GM23338 (cell line): ENCODE measurements at regions not wholly inside any gene's neighbourhood (a gene's known extent, or its start where the extent isn't known, plus 50 kb on each side); places are given as distances from the start of the nearest gene placed in this dataset.

Experiments
- ATAC-seq: fragments of 200-7000 bp; cut with Tn5 transposase; 3 replicates; pipeline ENCODE4 v1.9.1; 2020
- DNase-seq: peaks from one replicate; pipeline ENCODE4 v3.0.0-alpha.2; 2015; ENCODE audit warnings: low spot score
- H2AFZ ChIP-seq: fragments of 200-600 bp; sonication (generic); 2 replicates; pipeline ENCODE4 v1.8.0; 2016; ENCODE audit warnings: antibody characterized with exemption, mild to moderate bottlenecking, moderate library complexity
- H3F3A ChIP-seq: fragments of 200-600 bp; sonication (generic); replicated peaks from 2 replicates; pipeline ENCODE4 v1.8.0; 2017; ENCODE audit warnings: antibody characterized with exemption, mixed run types, low read depth
- H3K27ac ChIP-seq: fragments of 200-600 bp; sonication (generic); 2 replicates; pipeline ENCODE4 v1.6.1; 2016; ENCODE audit warnings: low read depth
- H3K27me3 ChIP-seq: fragments of 200-600 bp; sonication (generic); 2 replicates; pipeline ENCODE4 v1.8.0; 2016; ENCODE audit warnings: mild to moderate bottlenecking, mixed run types, moderate library complexity; ENCODE audit not compliant: insufficient read depth
- H3K36me3 ChIP-seq: fragments of 200-600 bp; sonication (generic); 2 replicates; pipeline ENCODE4 v1.8.0; 2016; ENCODE audit warnings: mild to moderate bottlenecking; ENCODE audit not compliant: insufficient read depth
- H3K4me1 ChIP-seq: fragments of 200-600 bp; sonication (generic); 2 replicates; pipeline ENCODE4 v1.8.0; 2016; ENCODE audit warnings: mild to moderate bottlenecking, moderate library complexity; ENCODE audit not compliant: insufficient read depth
- H3K4me2 ChIP-seq: fragments of 200-600 bp; sonication (generic); 2 replicates; pipeline ENCODE4 v1.7.1; 2017; ENCODE audit warnings: mixed run types
- H3K4me3 ChIP-seq: fragments of 200-600 bp; sonication (generic); 2 replicates; pipeline ENCODE4 v1.6.1; 2016; ENCODE audit warnings: mixed run types
- H3K79me2 ChIP-seq: fragments of 200-600 bp; sonication (generic); replicated peaks from 2 replicates; pipeline ENCODE4 v1.8.0; 2017; ENCODE audit warnings: mild to moderate bottlenecking; ENCODE audit not compliant: insufficient read depth
- H3K9me2 ChIP-seq: fragments of 200-600 bp; sonication (generic); 2 replicates; pipeline ENCODE4 v1.8.0; 2017; ENCODE audit not compliant: insufficient read depth
- H4K20me1 ChIP-seq: fragments of 200-600 bp; sonication (generic); replicated peaks from 2 replicates; pipeline ENCODE4 v1.8.0; 2017; ENCODE audit warnings: mild to moderate bottlenecking; ENCODE audit not compliant: insufficient read depth
- H3K27ac Mint-ChIP-seq: 2 replicates; pipeline ENCODE4 v1.8.0; 2020; ENCODE audit warnings: inconsistent platforms, mild to moderate bottlenecking, moderate library complexity, mixed read lengths
- H3K27me3 Mint-ChIP-seq: 3 replicates; pipeline ENCODE4 v1.8.0; 2022; ENCODE audit warnings: low read depth, mild to moderate bottlenecking, moderate library complexity, mixed read lengths, inconsistent platforms; ENCODE audit not compliant: insufficient read depth, poor library complexity
- H3K36me3 Mint-ChIP-seq: 3 replicates; pipeline ENCODE4 v1.8.0; 2021; ENCODE audit warnings: low read depth, mild to moderate bottlenecking, inconsistent platforms, moderate library complexity, mixed read lengths
- H3K4me1 Mint-ChIP-seq: 3 replicates; pipeline ENCODE4 v1.8.0; 2020; ENCODE audit warnings: mild to moderate bottlenecking, inconsistent platforms, mixed read lengths
- H3K4me3 Mint-ChIP-seq: 3 replicates; pipeline ENCODE4 v1.8.0; 2021; ENCODE audit warnings: moderate library complexity, mild to moderate bottlenecking, inconsistent platforms, mixed read lengths
- H3K9me3 Mint-ChIP-seq: 3 replicates; pipeline ENCODE4 v1.8.0; 2020; ENCODE audit warnings: moderate library complexity, mild to moderate bottlenecking, inconsistent platforms, mixed read lengths
- CREB1 ChIP-seq: fragments of 250-450 bp; sonication (Bioruptor Pico); IDR thresholded peaks from 2 replicates; pipeline ENCODE4 v1.5.0; 2020; ENCODE audit warnings: low read depth, mild to moderate bottlenecking, moderate library complexity
- EZH2 ChIP-seq: fragments of 200-600 bp; sonication (generic); IDR thresholded peaks from one replicate; pipeline ENCODE4 v1.8.0; 2017; ENCODE audit warnings: antibody characterized with exemption, mild to moderate bottlenecking, low read depth; ENCODE audit not compliant: unreplicated experiment
- EZH2phosphoT487 ChIP-seq: fragments of 200-600 bp; sonication (generic); IDR thresholded peaks from one replicate; pipeline ENCODE4 v1.8.1; 2018; ENCODE audit warnings: antibody characterized with exemption; ENCODE audit not compliant: unreplicated experiment
- JUNB ChIP-seq: IDR thresholded peaks from one replicate; pipeline ENCODE4 v1.6.1; 2016; ENCODE audit warnings: antibody characterized with exemption; ENCODE audit not compliant: unreplicated experiment
- NANOG ChIP-seq: IDR thresholded peaks from 2 replicates; pipeline ENCODE4 v1.6.1; 2016; ENCODE audit warnings: antibody characterized with exemption, borderline replicate concordance
- POLR2AphosphoS5 ChIP-seq: IDR thresholded peaks from 2 replicates; pipeline ENCODE4 v1.6.1; 2016; ENCODE audit warnings: antibody characterized with exemption, low read depth
- STAT1 ChIP-seq: IDR thresholded peaks from one replicate; pipeline ENCODE4 v1.6.1; 2016; ENCODE audit warnings: antibody characterized with exemption; ENCODE audit not compliant: unreplicated experiment
- ZNF114 ChIP-seq: fragments of 250-450 bp; sonication (Bioruptor Pico); IDR thresholded peaks from 2 replicates; pipeline ENCODE4 v1.5.0; 2020; ENCODE audit warnings: mild to moderate bottlenecking, moderate library complexity
- ZNF331 ChIP-seq: fragments of 250-450 bp; sonication (Bioruptor Pico); IDR thresholded peaks from 2 replicates; pipeline ENCODE4 v1.5.0; 2020; ENCODE audit warnings: low read depth, mild to moderate bottlenecking, moderate library complexity
- TF ChIP-seq, protein P1 (sequence below): IDR thresholded peaks from 2 replicates; pipeline ENCODE4 v1.6.1; 2016; ENCODE audit warnings: antibody characterized with exemption
- TF ChIP-seq, protein P2 (sequence below), 2 experiments: fragments of 200-600 bp in 1 of 2; sonication (generic) in 1 of 2; conservative IDR thresholded peaks; 2 replicates each; pipeline versions ENCODE4 v1.5.1 to v1.6.1; 2016 to 2017; ENCODE audit warnings: antibody characterized with exemption in 2 of 2, low read depth in 2 of 2, mild to moderate bottlenecking in 2 of 2, moderate library complexity in 1 of 2
- TF ChIP-seq, protein P3 (sequence below): fragments of 250-450 bp; sonication (Bioruptor Pico); IDR thresholded peaks from 2 replicates; pipeline ENCODE4 v1.5.0; 2020; ENCODE audit warnings: mild to moderate bottlenecking, moderate library complexity
- TF ChIP-seq, protein P4 (sequence below): IDR thresholded peaks from one replicate; pipeline ENCODE4 v1.6.1; 2018; ENCODE audit warnings: antibody characterized with exemption; ENCODE audit not compliant: unreplicated experiment

DNA sequence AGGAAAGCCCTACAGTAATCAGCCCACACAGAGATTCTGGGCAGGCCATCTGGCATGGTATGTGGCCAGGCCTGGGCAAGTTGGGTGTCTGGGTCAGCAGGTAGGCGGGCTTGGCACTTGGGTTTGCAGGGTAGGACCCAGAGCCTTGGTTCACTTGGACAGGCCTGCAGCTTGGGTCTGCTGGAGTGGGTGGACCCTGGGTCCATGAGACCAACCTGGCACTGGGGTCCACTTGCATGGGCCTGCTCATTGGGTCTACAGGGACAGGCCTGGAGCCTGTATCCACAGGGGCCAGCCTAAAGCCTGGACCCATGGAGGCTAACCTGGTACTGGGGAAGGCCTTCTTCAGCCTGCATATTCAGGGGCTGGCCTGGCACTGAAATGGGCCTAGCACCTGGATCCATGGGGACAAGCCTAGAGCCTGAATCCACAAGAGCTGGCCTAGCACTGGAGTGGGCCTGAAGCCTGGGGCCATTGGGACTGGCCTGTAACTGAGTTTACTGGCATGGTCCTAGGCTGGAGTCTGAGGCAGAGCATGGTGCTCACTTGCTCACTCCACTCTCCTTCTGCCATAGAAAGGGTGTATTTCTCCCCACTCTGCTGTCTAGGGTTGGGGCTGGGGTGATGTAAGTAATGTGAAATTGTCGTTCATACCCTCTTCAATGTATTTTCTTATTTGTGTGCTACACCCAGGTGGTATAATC is 315.0 kb downstream of the AHR start:
- Mint-ChIP-seq H3K27me3 (no peaks in the 10 kb centered on the region), H3K4me3 (no peak overlapping the region), H3K4me1 (peaks cover 6% of the 10 kb centered on the region; the same call in 1 of the 3 replicates), H3K9me3 (no peaks in the 10 kb centered on the region; the same call in 2 of the 3 replicates), H3K36me3 (no peaks in the 10 kb centered on the region), H3K27ac (no peak overlapping the region)
- H3K27me3 ChIP-seq, result no peaks in the 10 kb centered on the region
- H3F3A ChIP-seq, result no peaks in the 10 kb centered on the region
- no peak overlapping the region for H3K4me3 ChIP-seq
- no peak overlapping the region for H3K27ac ChIP-seq
- ATAC-seq, result no peak
- H4K20me1 ChIP-seq, result no peaks in the 10 kb centered on the region
- TF ChIP-seq POLR2AphosphoS5 (no peak), ZNF114 (no peak), ZNF331 (no peak), STAT1 (no peak), JUNB (no peak), EZH2 (no peak), NANOG (no peak), EZH2phosphoT487 (no peak), CREB1 (CRISPR knock-in tag) (no peak)
- TF ChIP-seq, protein P1, sequence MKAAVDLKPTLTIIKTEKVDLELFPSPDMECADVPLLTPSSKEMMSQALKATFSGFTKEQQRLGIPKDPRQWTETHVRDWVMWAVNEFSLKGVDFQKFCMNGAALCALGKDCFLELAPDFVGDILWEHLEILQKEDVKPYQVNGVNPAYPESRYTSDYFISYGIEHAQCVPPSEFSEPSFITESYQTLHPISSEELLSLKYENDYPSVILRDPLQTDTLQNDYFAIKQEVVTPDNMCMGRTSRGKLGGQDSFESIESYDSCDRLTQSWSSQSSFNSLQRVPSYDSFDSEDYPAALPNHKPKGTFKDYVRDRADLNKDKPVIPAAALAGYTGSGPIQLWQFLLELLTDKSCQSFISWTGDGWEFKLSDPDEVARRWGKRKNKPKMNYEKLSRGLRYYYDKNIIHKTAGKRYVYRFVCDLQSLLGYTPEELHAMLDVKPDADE, result no peak
- TF ChIP-seq, protein P2, sequence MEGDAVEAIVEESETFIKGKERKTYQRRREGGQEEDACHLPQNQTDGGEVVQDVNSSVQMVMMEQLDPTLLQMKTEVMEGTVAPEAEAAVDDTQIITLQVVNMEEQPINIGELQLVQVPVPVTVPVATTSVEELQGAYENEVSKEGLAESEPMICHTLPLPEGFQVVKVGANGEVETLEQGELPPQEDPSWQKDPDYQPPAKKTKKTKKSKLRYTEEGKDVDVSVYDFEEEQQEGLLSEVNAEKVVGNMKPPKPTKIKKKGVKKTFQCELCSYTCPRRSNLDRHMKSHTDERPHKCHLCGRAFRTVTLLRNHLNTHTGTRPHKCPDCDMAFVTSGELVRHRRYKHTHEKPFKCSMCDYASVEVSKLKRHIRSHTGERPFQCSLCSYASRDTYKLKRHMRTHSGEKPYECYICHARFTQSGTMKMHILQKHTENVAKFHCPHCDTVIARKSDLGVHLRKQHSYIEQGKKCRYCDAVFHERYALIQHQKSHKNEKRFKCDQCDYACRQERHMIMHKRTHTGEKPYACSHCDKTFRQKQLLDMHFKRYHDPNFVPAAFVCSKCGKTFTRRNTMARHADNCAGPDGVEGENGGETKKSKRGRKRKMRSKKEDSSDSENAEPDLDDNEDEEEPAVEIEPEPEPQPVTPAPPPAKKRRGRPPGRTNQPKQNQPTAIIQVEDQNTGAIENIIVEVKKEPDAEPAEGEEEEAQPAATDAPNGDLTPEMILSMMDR (conservative IDR thresholded peaks at IDR 0.05; ENCODE audit: low read depth in 2 of 2), result no peak
- TF ChIP-seq, protein P3, sequence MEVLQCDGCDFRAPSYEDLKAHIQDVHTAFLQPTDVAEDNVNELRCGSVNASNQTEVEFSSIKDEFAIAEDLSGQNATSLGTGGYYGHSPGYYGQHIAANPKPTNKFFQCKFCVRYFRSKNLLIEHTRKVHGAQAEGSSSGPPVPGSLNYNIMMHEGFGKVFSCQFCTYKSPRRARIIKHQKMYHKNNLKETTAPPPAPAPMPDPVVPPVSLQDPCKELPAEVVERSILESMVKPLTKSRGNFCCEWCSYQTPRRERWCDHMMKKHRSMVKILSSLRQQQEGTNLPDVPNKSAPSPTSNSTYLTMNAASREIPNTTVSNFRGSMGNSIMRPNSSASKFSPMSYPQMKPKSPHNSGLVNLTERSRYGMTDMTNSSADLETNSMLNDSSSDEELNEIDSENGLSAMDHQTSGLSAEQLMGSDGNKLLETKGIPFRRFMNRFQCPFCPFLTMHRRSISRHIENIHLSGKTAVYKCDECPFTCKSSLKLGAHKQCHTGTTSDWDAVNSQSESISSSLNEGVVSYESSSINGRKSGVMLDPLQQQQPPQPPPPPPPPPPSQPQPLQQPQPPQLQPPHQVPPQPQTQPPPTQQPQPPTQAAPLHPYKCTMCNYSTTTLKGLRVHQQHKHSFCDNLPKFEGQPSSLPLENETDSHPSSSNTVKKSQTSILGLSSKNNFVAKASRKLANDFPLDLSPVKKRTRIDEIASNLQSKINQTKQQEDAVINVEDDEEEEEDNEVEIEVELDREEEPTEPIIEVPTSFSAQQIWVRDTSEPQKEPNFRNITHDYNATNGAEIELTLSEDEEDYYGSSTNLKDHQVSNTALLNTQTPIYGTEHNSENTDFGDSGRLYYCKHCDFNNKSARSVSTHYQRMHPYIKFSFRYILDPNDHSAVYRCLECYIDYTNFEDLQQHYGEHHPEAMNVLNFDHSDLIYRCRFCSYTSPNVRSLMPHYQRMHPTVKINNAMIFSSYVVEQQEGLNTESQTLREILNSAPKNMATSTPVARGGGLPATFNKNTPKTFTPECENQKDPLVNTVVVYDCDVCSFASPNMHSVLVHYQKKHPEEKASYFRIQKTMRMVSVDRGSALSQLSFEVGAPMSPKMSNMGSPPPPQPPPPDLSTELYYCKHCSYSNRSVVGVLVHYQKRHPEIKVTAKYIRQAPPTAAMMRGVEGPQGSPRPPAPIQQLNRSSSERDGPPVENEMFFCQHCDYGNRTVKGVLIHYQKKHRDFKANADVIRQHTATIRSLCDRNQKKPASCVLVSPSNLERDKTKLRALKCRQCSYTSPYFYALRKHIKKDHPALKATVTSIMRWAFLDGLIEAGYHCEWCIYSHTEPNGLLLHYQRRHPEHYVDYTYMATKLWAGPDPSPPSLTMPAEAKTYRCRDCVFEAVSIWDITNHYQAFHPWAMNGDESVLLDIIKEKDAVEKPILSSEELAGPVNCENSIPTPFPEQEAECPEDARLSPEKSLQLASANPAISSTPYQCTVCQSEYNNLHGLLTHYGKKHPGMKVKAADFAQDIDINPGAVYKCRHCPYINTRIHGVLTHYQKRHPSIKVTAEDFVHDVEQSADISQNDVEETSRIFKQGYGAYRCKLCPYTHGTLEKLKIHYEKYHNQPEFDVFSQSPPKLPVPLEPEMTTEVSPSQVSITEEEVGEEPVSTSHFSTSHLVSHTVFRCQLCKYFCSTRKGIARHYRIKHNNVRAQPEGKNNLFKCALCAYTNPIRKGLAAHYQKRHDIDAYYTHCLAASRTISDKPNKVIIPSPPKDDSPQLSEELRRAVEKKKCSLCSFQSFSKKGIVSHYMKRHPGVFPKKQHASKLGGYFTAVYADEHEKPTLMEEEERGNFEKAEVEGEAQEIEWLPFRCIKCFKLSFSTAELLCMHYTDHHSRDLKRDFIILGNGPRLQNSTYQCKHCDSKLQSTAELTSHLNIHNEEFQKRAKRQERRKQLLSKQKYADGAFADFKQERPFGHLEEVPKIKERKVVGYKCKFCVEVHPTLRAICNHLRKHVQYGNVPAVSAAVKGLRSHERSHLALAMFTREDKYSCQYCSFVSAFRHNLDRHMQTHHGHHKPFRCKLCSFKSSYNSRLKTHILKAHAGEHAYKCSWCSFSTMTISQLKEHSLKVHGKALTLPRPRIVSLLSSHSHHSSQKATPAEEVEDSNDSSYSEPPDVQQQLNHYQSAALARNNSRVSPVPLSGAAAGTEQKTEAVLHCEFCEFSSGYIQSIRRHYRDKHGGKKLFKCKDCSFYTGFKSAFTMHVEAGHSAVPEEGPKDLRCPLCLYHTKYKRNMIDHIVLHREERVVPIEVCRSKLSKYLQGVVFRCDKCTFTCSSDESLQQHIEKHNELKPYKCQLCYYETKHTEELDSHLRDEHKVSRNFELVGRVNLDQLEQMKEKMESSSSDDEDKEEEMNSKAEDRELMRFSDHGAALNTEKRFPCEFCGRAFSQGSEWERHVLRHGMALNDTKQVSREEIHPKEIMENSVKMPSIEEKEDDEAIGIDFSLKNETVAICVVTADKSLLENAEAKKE, result no peak
- TF ChIP-seq, protein P4, sequence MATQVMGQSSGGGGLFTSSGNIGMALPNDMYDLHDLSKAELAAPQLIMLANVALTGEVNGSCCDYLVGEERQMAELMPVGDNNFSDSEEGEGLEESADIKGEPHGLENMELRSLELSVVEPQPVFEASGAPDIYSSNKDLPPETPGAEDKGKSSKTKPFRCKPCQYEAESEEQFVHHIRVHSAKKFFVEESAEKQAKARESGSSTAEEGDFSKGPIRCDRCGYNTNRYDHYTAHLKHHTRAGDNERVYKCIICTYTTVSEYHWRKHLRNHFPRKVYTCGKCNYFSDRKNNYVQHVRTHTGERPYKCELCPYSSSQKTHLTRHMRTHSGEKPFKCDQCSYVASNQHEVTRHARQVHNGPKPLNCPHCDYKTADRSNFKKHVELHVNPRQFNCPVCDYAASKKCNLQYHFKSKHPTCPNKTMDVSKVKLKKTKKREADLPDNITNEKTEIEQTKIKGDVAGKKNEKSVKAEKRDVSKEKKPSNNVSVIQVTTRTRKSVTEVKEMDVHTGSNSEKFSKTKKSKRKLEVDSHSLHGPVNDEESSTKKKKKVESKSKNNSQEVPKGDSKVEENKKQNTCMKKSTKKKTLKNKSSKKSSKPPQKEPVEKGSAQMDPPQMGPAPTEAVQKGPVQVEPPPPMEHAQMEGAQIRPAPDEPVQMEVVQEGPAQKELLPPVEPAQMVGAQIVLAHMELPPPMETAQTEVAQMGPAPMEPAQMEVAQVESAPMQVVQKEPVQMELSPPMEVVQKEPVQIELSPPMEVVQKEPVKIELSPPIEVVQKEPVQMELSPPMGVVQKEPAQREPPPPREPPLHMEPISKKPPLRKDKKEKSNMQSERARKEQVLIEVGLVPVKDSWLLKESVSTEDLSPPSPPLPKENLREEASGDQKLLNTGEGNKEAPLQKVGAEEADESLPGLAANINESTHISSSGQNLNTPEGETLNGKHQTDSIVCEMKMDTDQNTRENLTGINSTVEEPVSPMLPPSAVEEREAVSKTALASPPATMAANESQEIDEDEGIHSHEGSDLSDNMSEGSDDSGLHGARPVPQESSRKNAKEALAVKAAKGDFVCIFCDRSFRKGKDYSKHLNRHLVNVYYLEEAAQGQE, result no peak
- H3K79me2 ChIP-seq, result no peaks in the 10 kb centered on the region
- no peak for DNase-seq
- no peaks in the 10 kb centered on the region for H3K4me1 ChIP-seq
- no peaks in the 10 kb centered on the region for H3K36me3 ChIP-seq
- no peak overlapping the region for H3K4me2 ChIP-seq
- no peak overlapping the region for H2AFZ ChIP-seq
- 0 out of 2 replicates have a peak, but pooled peaks cover 6% of the 10 kb centered on the region for H3K9me2 ChIP-seq
